ENCODE measurements at regions not wholly inside any gene's neighbourhood (a gene's known extent, or its start where the extent isn't known, plus 50 kb on each side); places are given as distances from the start of the nearest gene placed in this dataset.

GRCh38 chr5:6831678-6832671 is 118.7 kb downstream of the TENT4A start:
- H3K27ac ChIP-seq (ENCODE audit: low read depth, low read length), result no peak overlapping the region
- no peaks in the 10 kb centered on the region for H3K36me3 ChIP-seq (ENCODE audit: control insufficient read depth, insufficient read depth, low read length)
- H3K4me1 ChIP-seq (ENCODE audit: control insufficient read depth, insufficient read depth, low read length), result no peaks in the 10 kb centered on the region
- H3K4me3 ChIP-seq (ENCODE audit: low read depth, low read length), result no peak overlapping the region
- WGBS (ENCODE audit: insufficient coverage), result 80% methylated on average over 1 of the region's 7 CpGs
- no peaks in the 10 kb centered on the region for H3K27me3 ChIP-seq (ENCODE audit: control insufficient read depth, insufficient read depth, low read length)
- no peak for DNase-seq (ENCODE audit: low read depth in 4 of 6, low spot score in 6 of 6)
- H3K9me3 ChIP-seq (ENCODE audit: control insufficient read depth, insufficient read depth, low read length), result no peaks in the 10 kb centered on the region

- no CpG with 5 or more reads among the region's 2 CpGs for WGBS (ENCODE audit: insufficient coverage)
- no peaks in the 10 kb centered on the region for H3K9me3 ChIP-seq (ENCODE audit: control insufficient read depth, insufficient read depth, low read length)
- no peaks in the 10 kb centered on the region for H3K4me1 ChIP-seq (ENCODE audit: control insufficient read depth, insufficient read depth, low read length)
- no peaks in the 10 kb centered on the region for H3K27me3 ChIP-seq (ENCODE audit: control insufficient read depth, insufficient read depth, low read length)
- peak in 1 of 6 donors; percentile 26 for DNase-seq (ENCODE audit: low read depth in 4 of 6, low spot score in 6 of 6)
- H3K4me3 ChIP-seq (ENCODE audit: low read depth, low read length), result no peak overlapping the region
- H3K36me3 ChIP-seq (ENCODE audit: control insufficient read depth, insufficient read depth, low read length), result no peaks in the 10 kb centered on the region
- no peak overlapping the region for H3K27ac ChIP-seq (ENCODE audit: low read depth, low read length)
Measured at GRCh38 chr5:6832994-6833393, 119.8 kb downstream of the TENT4A start.

- DNase-seq (ENCODE audit: low read depth in 4 of 6, low spot score in 6 of 6), result no peak
- Histone ChIP-seq H3K9me3 (ENCODE audit: control insufficient read depth, insufficient read depth, low read length) (no peaks in the 10 kb centered on the region), H3K36me3 (ENCODE audit: control insufficient read depth, insufficient read depth, low read length) (no peaks in the 10 kb centered on the region), H3K4me3 (ENCODE audit: low read depth, low read length) (no peak overlapping the region), H3K27me3 (ENCODE audit: control insufficient read depth, insufficient read depth, low read length) (no peaks in the 10 kb centered on the region), H3K27ac (ENCODE audit: low read depth, low read length) (no peak overlapping the region), H3K4me1 (ENCODE audit: control insufficient read depth, insufficient read depth, low read length) (no peaks in the 10 kb centered on the region)
- WGBS (ENCODE audit: insufficient coverage), result 89% methylated on average over 1 of the region's 1 CpG
Measured at GRCh38 chr5:6833406-6833805, 120.2 kb downstream of the TENT4A start.

DNA sequence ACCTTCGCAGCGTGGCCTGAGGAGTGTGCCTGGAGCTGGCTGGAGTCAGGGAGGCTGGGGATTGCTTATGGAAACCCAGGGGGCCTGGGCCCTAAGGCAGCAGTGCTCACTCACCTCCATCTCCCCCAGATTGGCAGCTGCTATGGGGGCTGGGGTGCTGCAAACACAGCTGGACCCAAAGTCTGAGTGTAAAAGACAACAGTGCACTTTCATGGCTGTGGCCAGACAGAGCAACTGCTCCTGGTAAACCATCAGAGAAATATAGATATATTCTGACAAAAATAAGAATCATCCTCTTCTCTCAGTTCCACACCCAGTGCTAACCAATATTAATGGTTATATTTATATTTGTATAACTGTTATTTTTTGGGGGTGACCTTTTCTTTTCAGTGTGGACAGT is 123.9 kb downstream of the TENT4A start:
- no peaks in the 10 kb centered on the region for H3K9me3 ChIP-seq (ENCODE audit: control insufficient read depth, insufficient read depth, low read length)
- WGBS (ENCODE audit: insufficient coverage), result no CpG with 5 or more reads among the region's 2 CpGs
- no peak for DNase-seq (ENCODE audit: low read depth in 4 of 6, low spot score in 6 of 6)
- no peaks in the 10 kb centered on the region for H3K27me3 ChIP-seq (ENCODE audit: control insufficient read depth, insufficient read depth, low read length)
- H3K27ac ChIP-seq (ENCODE audit: low read depth, low read length), result no peak overlapping the region
- H3K4me1 ChIP-seq (ENCODE audit: control insufficient read depth, insufficient read depth, low read length), result no peaks in the 10 kb centered on the region
- H3K36me3 ChIP-seq (ENCODE audit: control insufficient read depth, insufficient read depth, low read length), result no peaks in the 10 kb centered on the region
- H3K4me3 ChIP-seq (ENCODE audit: low read depth, low read length), result no peak overlapping the region

- WGBS (ENCODE audit: insufficient coverage), result 61% methylated on average over 6 of the region's 9 CpGs
- Histone ChIP-seq H3K9me3 (ENCODE audit: control insufficient read depth, insufficient read depth, low read length) (no peaks in the 10 kb centered on the region), H3K4me1 (ENCODE audit: control insufficient read depth, insufficient read depth, low read length) (no peaks in the 10 kb centered on the region), H3K36me3 (ENCODE audit: control insufficient read depth, insufficient read depth, low read length) (no peaks in the 10 kb centered on the region), H3K27me3 (ENCODE audit: control insufficient read depth, insufficient read depth, low read length) (no peaks in the 10 kb centered on the region), H3K4me3 (ENCODE audit: low read depth, low read length) (no peak overlapping the region), H3K27ac (ENCODE audit: low read depth, low read length) (no peak overlapping the region)
- no peak for DNase-seq (ENCODE audit: low read depth in 4 of 6, low spot score in 6 of 6)
Measured at GRCh38 chr5:6837519-6838110, 124.4 kb downstream of the TENT4A start.

- H3K4me3 ChIP-seq (ENCODE audit: low read depth, low read length), result no peak overlapping the region
- H3K27ac ChIP-seq (ENCODE audit: low read depth, low read length), result no peak overlapping the region
- H3K4me1 ChIP-seq (ENCODE audit: control insufficient read depth, insufficient read depth, low read length), result no peaks in the 10 kb centered on the region
- no peaks in the 10 kb centered on the region for H3K27me3 ChIP-seq (ENCODE audit: control insufficient read depth, insufficient read depth, low read length)
- no peaks in the 10 kb centered on the region for H3K9me3 ChIP-seq (ENCODE audit: control insufficient read depth, insufficient read depth, low read length)
- DNase-seq (ENCODE audit: low read depth in 4 of 6, low spot score in 6 of 6), result no peak
- H3K36me3 ChIP-seq (ENCODE audit: control insufficient read depth, insufficient read depth, low read length), result no peaks in the 10 kb centered on the region
- 83% methylated on average over 6 of the region's 6 CpGs for WGBS (ENCODE audit: insufficient coverage)
Measured at GRCh38 chr5:6838736-6839135, 125.5 kb downstream of the TENT4A start.

DNA sequence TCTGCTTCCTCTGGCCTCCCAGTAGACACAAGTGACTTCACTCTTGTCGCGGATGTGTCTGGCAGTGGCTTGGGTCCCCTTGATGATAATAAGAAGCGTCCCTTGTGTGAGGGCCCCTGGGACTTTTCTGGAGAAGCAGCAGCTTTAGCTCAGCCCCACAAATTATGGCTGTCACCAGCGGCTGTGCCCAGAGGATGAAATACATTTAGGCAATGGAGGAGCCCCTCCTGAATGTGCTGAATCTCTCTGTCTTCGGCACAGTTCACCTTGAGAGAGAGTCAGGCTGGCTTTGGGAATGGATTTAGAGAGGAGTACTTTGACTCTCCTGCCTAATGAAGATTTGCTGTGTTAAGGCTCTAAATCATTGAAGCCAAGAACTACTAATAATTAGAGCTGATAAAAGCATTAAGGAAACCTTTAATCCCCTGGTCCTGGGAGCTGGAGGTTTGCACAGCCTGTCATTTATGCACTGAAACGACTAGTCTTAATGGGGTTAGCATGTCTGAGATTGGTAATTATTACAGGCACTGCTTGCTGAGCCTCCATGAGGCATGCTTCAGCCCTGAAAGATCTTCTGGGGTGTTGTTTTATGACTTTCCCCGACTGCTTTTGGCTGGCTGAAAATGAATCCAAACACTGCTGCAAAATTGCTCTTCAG is 127.0 kb downstream of the TENT4A start:
- no peak overlapping the region for H3K4me3 ChIP-seq (ENCODE audit: low read depth, low read length)
- no peak overlapping the region for H3K27ac ChIP-seq (ENCODE audit: low read depth, low read length)
- no peaks in the 10 kb centered on the region for H3K27me3 ChIP-seq (ENCODE audit: control insufficient read depth, insufficient read depth, low read length)
- no peaks in the 10 kb centered on the region for H3K9me3 ChIP-seq (ENCODE audit: control insufficient read depth, insufficient read depth, low read length)
- DNase-seq (ENCODE audit: low read depth in 4 of 6, low spot score in 6 of 6), result peak in 1 of 6 donors; percentile 80
- H3K36me3 ChIP-seq (ENCODE audit: control insufficient read depth, insufficient read depth, low read length), result no peaks in the 10 kb centered on the region
- 51% methylated on average over 6 of the region's 7 CpGs for WGBS (ENCODE audit: insufficient coverage)
- H3K4me1 ChIP-seq (ENCODE audit: control insufficient read depth, insufficient read depth, low read length), result peaks cover 2% of the 10 kb centered on the region

DNA sequence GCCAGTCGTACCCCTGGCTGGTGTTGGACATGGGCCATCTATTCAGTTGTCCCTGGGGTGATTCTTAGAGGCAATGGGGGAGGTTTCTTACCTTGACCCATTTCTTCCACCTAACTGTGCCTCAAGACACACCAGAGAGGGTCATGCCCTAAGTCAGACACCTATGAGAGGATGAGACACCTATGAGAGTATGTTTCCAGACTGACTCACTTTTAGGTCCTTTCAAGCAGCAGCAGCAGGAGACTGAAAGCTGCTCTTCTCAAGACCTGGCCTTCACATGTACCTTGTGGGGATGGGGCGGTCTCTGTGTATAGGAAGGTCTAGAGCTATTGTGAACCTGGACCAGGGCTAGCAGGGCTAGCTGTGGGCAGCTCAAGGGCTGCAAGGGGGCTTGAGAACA is 130.1 kb downstream of the TENT4A start:
- Histone ChIP-seq H3K4me1 (ENCODE audit: control insufficient read depth, insufficient read depth, low read length) (peaks cover 8% of the 10 kb centered on the region), H3K27ac (ENCODE audit: low read depth, low read length) (no peak overlapping the region), H3K9me3 (ENCODE audit: control insufficient read depth, insufficient read depth, low read length) (no peaks in the 10 kb centered on the region), H3K36me3 (ENCODE audit: control insufficient read depth, insufficient read depth, low read length) (no peaks in the 10 kb centered on the region), H3K27me3 (ENCODE audit: control insufficient read depth, insufficient read depth, low read length) (no peaks in the 10 kb centered on the region), H3K4me3 (ENCODE audit: low read depth, low read length) (no peak overlapping the region)
- 100% methylated on average over 1 of the region's 2 CpGs for WGBS (ENCODE audit: insufficient coverage)
- no peak for DNase-seq (ENCODE audit: low read depth in 4 of 6, low spot score in 6 of 6)

- no peak overlapping the region for H3K4me3 ChIP-seq (ENCODE audit: low read depth, low read length)
- no peaks in the 10 kb centered on the region for H3K27me3 ChIP-seq (ENCODE audit: control insufficient read depth, insufficient read depth, low read length)
- no peak overlapping the region for H3K27ac ChIP-seq (ENCODE audit: low read depth, low read length)
- H3K9me3 ChIP-seq (ENCODE audit: control insufficient read depth, insufficient read depth, low read length), result no peaks in the 10 kb centered on the region
- H3K36me3 ChIP-seq (ENCODE audit: control insufficient read depth, insufficient read depth, low read length), result no peaks in the 10 kb centered on the region
- no peak for DNase-seq (ENCODE audit: low read depth in 4 of 6, low spot score in 6 of 6)
- peaks cover 8% of the 10 kb centered on the region for H3K4me1 ChIP-seq (ENCODE audit: control insufficient read depth, insufficient read depth, low read length)
- 75% methylated on average over 7 of the region's 8 CpGs for WGBS (ENCODE audit: insufficient coverage)
Measured at GRCh38 chr5:6843821-6844220, 130.6 kb downstream of the TENT4A start.

All from spinal cord (tissue), 9 donors.